HS-5 (cell line): ENCODE measurements at regions not wholly inside any gene's neighbourhood (a gene's known extent, or its start where the extent isn't known, plus 50 kb on each side); places are given as distances from the start of the nearest gene placed in this dataset.
"Not testable (repeated sequence)": the region's sequence is repeated elsewhere in the genome, so short reads cannot be mapped to it uniquely, and the experiment has no call there.

Experiments
- DNase-seq: peaks from one replicate; pipeline ENCODE4 v3.0.0-alpha.2; 2012; ENCODE audit warnings: low read depth

- no peak for DNase-seq
Observed at GRCh38 chr6:68575765-68576439, 59.2 kb upstream of the ADGRB3 start.

- no peak for DNase-seq
Observed at GRCh38 chr6:68572975-68573374, 62.1 kb upstream of the ADGRB3 start.

GRCh38 chr6:68572525-68572924 lies 62.6 kb upstream of the ADGRB3 start:
- DNase-seq: peak; percentile 15

- DNase-seq: no peak
Observed at GRCh38 chr6:68559716-68560115, 75.4 kb upstream of the ADGRB3 start.

DNA sequence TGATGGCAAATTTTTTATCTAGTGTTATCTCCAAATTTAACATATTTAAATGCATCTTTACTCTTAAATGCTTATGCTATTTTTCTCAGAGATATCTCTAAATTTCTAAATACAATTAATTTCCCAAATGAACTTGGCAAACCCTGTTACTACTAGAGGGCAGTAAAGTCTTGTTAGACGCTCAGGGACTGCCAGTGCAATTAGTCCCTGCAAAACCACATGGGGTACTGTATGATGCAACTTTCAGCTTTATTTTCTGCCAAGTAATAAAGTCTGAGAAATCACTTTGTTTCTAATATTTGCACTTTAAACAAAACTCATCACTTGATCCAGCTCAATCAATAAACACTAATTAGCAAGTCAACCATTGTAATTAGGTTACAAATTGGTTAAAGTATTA lies 76.0 kb upstream of the ADGRB3 start:
- no peak for DNase-seq

- no peak for DNase-seq
Observed at GRCh38 chr6:68546620-68547019, 88.5 kb upstream of the ADGRB3 start.

GRCh38 chr6:68544450-68544849 lies 90.6 kb upstream of the ADGRB3 start:
- no peak for DNase-seq

GRCh38 chr6:68533339-68533795 lies 101.7 kb upstream of the ADGRB3 start:
- no peak for DNase-seq

DNA sequence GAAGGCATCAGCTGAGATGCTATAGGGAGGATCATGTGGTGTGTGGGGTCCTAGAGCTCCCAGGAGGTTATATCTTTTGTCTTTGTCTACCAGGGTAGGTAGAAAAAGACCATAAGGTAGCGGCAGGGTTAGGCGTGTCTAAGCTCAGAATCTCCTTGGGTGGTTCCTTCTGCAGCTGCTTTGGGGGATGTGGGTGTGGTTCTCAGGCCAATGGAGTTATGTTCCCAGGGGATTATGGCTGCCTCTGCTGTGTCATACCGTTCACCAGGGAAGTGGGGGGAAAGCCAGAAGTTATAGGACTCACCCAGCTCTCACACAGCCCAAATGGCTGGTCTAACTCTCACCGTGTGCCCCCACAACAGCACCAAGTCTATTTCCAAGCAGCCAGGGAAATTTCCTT lies 107.4 kb upstream of the ADGRB3 start:
- no peak for DNase-seq

GRCh38 chr6:68506911-68507310 lies 128.2 kb upstream of the ADGRB3 start:
- DNase-seq: no peak

GRCh38 chr6:68502946-68503345 lies 132.1 kb upstream of the ADGRB3 start:
- no peak for DNase-seq

DNA sequence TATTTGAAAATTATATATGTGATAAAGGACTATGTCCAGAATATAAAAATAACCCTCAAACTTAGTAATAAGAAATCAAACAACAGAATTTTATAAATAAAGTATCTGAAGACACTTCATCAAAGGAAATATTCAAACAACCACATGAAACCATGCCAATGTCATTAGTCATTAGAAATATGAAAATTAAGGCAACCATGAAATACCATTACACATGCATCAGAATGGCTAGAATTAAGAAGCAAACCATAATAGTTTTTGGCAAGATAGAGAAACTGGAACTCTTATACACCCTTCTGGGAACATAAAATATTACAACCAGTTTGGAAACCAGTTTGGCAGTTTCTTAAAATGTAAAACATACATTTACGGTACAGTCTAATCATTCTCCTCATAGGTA lies 137.2 kb upstream of the ADGRB3 start:
- DNase-seq: peak; percentile 86

GRCh38 chr6:68494880-68495279 lies 140.2 kb upstream of the ADGRB3 start:
- not testable (repeated sequence) for DNase-seq

- no peak for DNase-seq
Observed at GRCh38 chr6:68476611-68477010, 158.5 kb upstream of the ADGRB3 start.

DNA sequence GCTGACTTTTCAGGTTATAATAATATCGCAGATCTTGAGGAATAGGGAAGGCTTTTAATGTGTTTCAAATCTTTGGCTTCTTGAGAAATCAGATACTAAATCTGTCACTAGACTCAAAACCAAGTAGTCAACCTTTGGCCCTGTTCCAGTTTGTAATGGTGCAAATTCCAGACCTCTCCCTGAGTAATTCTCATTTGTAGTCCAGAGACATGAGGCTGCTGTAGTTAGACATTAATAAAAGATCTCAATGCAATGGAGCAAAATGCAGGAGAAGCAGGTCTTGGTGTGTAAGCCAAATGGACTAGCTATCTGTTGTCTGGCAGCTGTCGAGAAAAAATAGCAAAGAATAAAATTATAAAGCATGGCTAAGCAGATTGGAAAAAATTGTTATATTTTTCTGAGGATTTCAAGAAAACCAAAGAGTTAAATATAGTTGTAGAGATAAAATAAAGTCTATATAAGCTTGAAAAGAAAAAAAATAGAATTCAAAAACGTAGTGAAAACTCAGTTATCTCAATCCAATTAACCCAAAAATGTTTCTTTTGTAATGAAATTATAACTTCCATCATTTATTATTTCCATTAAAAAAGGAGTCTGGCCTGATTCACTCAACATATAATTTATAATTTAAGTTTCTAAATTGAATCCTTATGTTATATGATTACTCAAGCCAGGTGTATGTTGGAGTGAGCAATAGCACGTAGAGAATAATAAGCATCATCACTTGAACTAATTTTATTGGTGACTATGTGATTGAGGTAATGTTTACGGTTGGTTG lies 161.5 kb upstream of the ADGRB3 start:
- no peak for DNase-seq

- DNase-seq: no peak
Observed at GRCh38 chr6:68468244-68468884, 166.7 kb upstream of the ADGRB3 start.

DNA sequence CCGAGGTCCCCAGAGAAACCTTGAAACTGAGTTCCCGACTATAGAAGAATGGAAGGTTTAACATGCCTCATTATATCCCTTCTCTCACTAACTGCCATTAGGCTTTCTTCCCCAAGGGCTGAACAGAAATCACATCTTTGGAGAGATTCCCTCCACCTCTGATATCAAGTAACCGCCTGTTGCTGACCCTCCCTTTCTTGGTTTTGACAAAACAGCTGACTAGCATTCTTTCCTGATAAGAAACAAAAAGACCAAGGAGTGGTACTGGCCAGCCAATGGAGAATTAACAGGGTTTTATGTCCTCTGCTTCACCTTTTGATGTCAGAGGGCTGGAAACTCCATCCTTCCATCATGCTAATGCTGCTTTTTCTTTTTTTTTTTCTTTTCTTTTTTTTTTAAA lies 176.6 kb upstream of the ADGRB3 start:
- no peak for DNase-seq

DNA sequence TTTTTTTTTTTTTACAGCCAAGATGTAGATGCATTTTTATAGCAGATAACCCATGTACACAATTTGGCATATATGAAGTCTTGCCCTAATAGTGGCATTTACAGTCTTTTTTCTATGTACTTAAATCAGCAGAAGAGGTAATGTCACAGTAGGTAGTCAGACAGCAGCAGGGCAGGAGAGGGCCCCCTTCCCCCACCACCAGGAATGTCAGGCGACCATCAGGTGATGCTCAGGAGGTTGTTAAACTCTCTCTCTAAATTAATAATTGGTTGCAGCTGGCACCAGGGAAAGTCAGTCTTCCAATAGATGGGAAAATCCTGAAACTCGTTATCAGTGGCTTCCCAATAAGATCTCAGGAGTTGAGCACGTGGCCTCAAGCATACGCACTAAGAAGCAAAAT lies 188.0 kb upstream of the ADGRB3 start:
- DNase-seq: no peak

- DNase-seq: no peak
Observed at GRCh38 chr6:68445926-68446325, 189.2 kb upstream of the ADGRB3 start.

GRCh38 chr6:68443704-68444103 lies 191.4 kb upstream of the ADGRB3 start:
- no peak for DNase-seq

- DNase-seq: peak; percentile 88
Observed at GRCh38 chr6:68427630-68428029, 207.5 kb upstream of the ADGRB3 start.

DNA sequence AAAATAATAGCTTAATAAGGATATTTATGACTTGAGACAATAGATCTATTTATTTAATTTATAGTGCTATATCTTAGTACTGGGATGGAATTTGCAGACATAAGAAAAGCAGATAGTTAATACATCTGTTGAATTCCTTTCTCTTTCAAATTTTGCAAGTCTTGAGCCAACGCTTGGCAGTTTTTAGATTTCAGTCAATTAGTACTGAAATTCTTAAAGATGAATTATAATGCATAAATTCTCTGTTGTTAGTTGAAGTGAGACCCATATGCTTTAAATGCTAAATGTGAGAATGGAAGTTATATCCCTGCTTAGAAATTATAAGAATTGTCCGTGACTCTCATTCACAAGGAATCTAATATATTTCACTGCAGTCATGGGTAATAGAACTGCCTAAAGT lies 225.1 kb upstream of the ADGRB3 start:
- no peak for DNase-seq

GRCh38 chr6:68400396-68400795 lies 234.7 kb upstream of the ADGRB3 start:
- no peak for DNase-seq
